ENCODE measurements at regions not wholly inside any gene's neighbourhood (a gene's known extent, or its start where the extent isn't known, plus 50 kb on each side); places are given as distances from the start of the nearest gene placed in this dataset.
"Not testable (repeated sequence)": the region's sequence is repeated elsewhere in the genome, so short reads cannot be mapped to it uniquely, and the experiment has no call there.

DNA sequence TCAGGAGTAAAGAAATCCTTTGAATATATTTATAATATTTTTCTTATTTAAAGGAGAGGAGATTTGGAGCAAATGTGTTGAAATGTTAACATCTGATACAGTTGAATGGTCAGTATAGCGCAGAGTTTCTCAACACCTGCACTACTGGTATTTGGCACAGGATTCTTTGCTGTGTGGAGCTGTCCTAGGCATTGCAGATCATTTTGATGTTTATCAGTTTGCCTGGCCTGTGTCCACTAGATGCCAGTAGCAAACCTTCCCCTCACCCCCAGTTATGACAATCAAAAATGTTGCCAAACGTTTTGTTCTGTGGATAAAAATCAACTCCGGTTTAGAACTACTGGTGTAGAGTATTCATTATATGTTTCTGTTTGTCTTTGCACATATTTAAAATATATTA lies 765.3 kb upstream of the SLIT2 start:
- DNase-seq = no peak

DNA sequence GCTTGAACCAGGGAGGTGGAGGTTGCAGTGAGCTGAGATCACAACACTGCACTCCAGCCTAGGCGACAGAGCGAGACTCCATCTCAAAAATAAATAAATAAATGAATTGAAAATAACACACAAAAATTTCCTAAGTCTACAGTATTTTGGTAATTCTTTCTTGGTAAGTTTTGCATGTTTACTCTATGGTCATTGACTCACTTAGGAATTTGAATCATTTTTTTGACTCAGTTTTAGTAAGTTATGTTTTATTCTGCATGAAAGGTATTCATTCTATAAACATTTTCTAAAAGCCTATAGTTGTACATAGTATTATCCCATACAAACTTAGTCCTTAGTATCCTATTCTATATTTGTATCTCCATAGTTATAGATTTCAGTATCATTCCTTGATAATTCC lies 772.9 kb upstream of the SLIT2 start:
- no peak for DNase-seq

DNA sequence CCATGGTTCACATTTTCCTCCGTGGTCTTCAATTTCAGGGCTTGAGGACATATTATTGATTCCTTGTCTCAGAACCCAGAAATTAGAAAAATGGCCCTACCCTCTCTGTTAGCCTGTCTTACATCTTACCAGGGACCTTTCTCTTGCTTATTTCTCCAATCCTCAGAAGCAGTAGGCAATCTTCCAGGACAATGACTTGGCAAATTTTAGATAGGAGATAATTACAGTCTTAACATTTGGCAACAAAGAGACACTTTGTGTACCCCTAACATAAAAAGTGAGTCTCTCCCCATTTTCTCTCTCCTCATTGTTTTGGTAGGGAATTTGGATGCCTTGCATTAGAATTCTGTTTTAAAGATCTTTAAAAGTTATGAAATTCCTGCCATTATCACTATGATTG lies 778.1 kb upstream of the SLIT2 start:
- no peak for DNase-seq

DNA sequence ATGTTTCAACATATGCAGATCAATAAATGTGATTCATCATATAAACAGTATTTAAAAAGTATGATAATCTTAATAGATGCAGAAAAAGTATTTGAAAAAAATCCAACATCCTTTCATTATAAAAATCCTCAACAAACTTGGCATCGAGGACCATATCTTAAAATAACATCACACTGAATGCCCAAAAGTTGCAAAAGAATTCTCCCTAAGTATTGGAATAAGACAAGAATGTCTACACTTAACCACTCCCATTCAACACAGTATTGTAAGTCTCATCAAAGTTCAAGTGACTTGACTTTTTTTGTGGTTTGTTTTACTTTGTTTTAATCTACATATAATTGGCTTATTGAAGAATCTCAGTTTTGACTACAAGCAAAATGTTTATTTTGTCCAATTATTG lies 779.0 kb upstream of the SLIT2 start:
- DNase-seq = no peak

DNA sequence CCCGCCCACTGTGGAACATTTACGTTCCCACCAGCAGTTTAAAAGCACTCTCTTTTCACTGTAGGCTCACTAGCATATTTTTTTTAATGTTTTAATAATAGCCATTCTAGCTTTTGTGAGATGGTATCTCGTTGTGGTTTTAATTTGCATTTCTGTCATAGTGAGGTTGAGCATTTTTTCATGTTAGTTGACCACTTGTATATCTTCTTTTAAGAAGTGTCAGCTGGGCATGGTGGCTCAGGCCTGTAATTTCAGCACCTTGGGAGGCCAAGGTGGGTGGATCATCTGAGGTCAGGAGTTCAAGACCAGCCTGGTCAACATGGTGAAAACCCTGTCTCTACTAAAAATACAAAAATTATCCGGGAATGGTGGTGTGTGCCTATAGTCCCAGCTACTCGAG lies 781.7 kb upstream of the SLIT2 start:
- DNase-seq = not testable (repeated sequence)

DNA sequence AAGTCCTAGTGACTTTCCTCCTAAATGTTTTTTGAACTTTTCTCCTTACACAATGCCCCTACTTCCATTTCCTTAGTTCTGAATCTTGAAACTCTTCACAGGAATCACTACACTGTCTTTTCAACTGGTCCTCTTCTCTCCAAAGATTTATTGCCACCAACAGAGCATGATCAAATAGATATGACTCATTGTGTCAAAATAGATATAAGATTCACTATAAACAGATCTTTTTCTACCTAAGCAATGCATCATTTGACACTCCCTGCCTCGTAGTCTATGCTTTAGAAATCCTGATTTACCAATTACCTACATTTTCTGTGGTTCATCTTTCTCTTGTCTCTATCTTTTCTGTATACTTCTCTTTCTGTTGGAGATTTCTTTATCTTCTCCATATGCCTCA lies 789.6 kb upstream of the SLIT2 start:
- no peak for DNase-seq

DNA sequence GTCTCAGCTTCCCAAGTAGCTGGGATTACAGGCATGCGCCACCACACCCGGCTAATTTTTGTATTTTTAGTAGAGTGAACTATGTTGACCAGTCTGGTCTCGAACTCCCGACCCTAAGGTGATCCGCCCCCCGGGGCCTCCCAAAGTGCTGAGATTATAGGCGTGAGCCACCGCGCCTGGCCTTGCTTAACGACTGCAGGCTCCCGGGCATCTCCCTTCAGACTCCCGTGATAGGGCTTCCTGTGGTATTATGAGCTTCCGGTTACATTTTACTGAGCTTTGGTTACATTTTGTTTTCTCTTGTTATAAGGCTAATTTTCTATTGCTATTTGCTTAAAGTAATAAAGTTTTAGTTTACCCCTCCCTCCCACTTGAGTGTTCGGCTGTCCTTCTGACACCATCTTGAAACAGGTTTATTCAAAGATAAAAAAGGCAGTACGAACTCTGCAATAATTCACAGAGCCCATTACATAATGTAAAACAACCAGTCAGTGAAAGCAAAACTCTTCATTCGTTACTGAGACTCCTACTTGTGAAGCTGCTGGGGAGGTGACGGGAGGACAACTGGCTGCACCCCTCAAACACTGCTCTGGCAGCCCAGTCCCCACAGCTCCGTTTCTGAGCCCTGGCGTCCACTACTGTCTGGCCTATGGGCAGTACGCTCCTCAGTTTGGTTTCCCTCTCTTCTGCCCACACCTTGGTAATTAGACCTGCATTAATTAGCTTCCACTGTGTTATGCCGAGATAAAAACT lies 795.7 kb upstream of the SLIT2 start:
- DNase-seq = no peak

DNA sequence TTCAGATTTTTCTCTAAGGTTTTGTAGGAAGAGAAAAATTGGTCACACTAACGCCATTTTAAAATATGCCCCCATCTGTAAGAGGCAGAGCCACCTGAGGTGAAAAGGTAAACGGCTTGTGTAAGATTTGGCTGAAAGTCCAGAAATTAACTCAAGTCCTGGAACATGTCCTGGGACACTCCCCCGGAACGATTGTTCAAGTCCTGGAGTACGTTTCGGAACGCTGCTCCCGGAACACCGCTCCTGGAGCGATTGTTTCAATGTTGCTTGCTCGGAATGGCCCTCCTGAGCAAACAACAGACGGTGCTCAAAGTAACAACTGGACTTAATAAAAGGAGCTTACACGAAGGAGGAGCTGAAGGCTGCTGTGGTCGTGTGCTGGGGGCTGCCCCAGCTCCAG lies 796.5 kb upstream of the SLIT2 start:
- DNase-seq = no peak

DNA sequence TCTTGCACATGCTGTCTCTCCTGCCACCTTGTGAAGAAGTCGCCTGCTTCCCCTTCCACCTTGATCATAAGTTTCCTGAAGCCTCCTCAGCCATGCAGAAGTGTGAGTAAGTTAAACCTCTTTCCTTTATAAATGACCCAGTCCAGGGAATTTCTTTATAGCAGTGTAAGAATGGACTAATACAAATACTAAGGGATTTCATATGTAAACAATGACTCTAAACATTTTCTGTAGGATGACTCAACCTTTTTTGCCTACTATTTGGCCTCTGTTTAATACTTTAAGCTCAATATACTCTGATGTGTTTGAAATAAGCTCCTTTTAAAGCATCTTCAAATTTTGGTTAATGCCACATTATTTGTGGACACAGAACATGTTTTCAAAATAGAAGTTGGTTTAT lies 813.5 kb upstream of the SLIT2 start:
- DNase-seq = no peak

DNA sequence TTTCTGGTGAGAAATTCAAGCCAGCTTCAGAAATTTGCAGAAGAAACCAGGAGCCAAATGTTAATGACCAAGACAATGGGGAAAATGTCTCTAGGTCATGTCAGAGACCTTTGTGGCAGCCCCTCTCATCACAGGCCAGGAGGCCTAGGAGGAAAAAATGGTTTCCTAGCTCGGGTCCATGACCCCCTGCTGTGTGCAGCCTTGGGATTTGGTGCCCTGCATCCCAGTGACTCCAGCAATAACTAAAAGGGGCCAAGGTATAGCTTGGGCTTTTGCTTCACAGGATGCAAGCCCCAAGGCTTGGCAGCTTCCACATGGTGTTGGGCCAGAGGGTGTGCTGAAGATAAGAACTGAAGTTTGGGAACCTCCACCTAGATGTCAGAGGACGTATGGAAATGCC lies 814.7 kb upstream of the SLIT2 start:
- DNase-seq = no peak

DNA sequence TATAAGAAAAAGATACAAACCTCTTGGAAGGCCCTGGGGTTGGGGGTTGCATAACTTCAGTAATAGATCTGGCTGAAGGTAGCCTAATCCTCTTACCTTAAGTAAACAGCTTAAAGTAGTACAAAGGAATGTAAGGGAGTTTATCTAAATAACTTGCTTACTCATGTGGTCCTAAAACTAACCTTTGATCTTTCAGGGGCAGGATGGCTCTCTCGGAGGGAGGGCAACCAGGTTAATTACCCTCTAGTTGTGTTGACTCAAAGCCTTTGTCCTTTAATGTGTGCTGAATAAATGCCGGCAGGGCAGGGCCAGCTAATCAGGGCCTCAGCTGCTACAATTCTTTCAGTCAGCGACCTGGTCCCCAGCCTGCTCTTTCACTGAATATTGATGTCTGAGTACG lies 822.0 kb upstream of the SLIT2 start:
- no peak for DNase-seq

DNA sequence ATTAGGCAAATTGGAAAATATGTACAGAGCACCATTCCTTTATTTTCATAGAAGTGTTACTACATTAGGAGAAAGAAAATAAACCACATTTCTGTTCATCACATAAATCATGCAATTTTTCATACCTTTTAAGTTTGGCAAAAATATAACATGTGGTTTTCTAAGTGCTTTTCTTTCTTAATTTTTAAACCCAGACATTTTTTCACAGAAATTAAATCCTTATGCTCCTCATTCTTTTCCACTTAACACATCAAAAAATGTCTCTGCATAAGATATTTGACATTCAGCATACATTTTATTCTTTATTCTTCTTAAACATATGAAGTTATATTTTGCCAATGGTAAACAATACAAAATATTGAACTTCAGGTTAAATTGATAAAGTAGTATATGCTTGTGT lies 826.6 kb upstream of the SLIT2 start:
- DNase-seq = no peak

DNA sequence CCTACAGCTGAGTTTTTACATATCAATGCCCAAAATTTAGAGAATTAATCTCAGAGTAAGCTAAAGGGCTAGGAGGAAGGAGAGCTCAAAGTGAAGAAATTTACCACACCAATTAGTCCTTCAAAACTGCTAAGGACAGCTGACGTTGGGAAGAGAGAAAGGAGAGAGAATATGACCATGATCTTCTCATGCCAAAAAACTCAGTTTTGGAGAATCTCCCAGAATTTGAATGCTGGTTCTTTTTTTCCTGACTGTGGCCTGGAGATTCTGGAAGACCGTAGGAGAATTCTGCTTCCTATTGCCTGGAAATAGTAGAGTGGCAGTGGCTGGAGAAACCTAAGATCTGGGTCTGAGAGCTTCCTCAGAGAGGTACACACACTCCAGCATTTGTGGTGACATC lies 834.4 kb upstream of the SLIT2 start:
- DNase-seq = no peak

DNA sequence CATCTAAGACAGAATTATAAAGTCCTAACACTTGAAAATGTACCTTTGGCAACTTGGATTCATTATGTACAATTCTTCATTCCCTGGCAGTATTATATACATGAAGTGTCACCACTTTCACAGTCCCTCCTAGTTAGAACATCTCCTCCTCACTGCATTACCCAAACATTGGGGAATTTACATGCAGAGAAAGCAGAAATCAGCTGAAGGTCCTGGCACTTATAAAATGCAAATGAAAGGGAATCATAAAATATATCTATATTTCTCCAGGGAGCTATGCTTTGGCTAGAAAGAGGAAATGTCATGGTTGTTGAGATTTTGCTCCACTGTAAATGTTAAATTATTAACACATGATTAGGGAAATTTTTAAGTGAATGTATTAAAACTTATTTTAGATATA lies 835.6 kb upstream of the SLIT2 start:
- DNase-seq = no peak

DNA sequence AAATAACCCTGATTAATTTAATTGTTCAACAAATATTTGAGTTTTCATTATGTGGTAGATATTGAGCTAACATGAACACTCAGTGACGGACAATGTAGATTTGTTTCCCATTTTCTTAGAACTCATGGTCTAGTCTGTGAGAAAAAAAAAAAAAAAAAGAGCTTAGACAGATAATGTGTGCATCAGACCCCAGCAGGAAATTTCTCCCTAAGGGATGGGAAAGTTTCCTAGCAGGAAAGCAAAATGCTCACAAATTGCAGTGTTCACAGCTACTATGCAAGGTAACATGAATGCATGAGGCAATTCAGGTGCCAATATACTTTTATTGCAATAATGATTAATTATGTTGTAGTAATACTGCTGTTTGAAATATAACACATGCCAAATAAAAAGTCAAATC lies 843.2 kb upstream of the SLIT2 start:
- DNase-seq = no peak

DNA sequence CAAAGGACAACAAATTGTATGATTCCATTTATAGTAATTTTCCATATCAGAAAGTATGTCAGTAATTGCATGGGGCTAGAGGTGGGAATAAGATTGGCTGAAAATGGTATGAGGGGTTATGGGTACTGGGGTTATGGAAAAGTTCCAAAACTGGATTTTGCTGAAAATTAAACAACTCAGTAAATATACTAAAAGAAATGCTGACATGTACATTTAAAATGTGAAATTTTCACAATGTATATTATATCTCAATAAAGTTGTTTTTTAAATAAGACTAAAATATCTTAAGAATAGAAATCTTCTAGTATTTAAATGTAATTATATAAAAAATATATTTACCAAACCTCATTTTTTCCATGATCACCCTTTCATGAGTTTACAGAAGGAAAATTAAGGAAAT lies 844.9 kb upstream of the SLIT2 start:
- DNase-seq = no peak

DNA sequence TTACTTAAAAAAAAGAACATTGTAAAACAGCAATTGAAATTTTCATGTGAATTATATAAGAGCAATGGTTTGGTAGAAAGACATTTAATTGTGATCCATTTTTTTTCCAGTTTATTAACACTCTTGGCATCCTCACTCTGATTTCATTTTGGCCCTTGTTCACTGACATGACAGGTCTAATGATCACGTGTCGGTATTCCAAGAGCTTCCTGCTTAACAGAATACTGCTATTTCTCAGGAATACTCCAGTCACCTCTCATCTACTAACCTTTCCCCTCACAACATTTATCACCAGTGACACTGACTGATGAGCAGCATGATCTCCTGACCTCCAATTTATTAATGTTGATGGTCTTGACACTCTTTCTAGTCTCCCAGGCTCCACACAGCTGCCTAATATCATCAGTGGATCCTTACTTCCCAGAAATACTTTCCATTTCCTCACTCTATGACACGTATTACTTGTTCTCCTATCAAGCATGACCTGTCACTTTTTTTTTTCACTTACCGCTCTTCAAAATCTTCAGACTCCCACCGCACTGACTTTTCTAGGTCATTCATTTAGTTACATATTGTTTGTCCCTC lies 847.8 kb upstream of the SLIT2 start:
- DNase-seq = no peak

DNA sequence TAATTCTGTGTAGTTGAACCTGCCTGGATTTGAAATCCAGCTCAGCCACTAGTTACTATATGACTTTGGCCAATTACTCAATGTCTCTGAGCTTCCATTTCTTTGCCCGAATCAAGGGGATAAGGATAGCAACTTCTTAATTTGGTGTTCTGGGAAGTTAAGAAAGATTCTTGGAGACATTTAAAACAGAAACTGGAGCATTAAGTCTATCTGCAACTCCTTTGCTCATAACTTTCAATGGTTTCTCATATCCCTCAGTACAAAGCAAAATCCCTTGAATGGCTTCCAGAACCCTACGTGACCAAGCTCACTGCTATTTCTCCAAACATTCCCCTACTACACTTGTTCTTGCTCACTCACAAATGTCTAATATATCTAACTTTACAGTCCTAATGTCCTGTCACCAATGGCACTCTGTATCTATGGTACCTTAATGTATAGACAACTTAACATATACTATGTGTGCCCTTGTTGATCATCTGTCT lies 849.1 kb upstream of the SLIT2 start:
- DNase-seq = no peak

DNA sequence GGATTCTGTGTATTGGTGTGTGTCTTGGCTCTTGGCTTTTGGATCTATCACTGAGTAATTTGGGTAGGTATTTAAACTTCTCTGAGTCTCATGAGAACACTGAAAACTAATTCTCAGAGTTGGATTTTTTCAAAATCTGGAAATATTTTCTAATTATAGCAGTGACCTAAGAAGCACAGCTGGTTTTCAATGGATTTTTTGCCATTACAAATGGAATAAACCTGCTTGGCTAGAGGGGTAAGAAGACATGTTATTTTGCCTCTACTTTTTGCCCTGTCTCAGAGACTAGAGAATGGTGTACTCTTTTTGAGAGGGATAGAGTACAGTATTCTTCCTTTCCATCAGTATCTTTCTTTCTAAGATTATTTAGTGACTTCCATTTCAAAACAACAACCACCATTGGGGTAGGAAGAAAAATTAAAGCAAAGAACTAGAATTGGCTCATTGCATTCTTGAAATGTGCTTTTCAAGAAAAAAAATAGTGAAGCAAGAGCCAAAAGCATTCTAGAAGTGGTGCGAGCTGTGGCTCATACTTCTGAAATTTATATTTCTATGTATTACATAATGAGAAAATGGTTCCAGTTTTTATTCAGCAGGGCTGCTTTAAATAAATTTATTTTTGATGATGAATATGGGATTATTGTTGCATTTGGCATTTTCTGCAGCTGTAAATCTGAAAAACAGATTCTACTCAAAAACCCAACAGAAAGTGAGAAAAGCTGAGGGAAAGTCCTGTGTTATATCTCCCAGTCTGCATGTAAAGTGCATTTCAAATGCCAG lies 850.2 kb upstream of the SLIT2 start:
- DNase-seq = no peak

DNA sequence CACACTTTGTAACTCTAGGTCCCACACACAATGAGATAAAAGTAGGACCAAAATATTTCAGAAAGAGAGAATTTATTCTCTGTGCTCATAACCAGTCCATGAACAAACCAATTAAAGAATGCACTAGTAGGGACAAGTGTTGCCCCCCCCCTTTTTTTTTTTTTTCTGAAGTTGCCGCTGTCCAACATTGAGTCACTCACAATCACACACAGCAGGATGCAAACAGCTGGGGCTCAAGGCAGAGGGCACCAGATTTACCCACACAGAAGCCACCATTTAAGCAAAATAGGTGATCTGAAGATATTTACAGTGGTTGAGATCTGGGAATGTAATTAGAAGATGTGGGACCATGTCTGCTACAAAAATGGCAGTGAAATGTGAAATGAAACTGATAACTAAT lies 850.9 kb upstream of the SLIT2 start:
- DNase-seq = no peak

DNA sequence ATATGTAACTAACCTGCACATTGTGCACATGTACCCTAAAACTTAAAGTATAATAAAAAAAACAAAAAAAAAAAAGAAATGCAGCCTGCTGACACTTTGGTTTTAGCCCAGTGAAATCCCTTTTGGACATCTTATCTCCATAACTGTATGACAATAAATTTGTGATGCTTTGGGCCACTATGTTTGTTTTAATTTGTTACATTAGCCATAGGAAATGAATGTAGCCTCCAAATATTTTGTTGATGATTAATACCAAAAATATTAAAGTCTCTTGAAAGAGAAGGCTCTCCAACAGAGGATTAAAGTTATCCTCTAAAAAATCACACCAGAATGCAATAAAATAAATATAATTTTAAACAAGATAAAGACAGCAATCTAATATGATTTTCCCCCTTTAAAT lies 852.7 kb upstream of the SLIT2 start:
- DNase-seq = no peak

DNA sequence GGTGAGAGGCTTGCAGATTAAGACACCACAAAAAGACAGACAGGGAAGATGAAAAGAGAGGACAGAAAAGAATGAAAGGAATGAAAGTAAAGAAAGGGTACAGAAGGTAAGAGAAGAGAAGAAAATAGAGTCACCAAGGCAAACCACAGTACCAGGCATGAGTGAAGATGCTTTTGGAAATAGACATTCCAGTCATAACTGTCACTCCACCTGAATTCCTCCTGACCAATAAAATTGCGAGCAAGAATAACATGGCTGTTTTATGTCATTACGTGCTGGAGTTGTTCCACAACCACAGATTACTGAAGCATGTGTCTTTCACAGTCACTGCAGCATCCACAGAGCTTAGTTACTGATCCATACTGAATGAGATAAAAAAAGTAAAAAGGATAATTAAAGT lies 864.9 kb upstream of the SLIT2 start:
- DNase-seq = no peak

DNA sequence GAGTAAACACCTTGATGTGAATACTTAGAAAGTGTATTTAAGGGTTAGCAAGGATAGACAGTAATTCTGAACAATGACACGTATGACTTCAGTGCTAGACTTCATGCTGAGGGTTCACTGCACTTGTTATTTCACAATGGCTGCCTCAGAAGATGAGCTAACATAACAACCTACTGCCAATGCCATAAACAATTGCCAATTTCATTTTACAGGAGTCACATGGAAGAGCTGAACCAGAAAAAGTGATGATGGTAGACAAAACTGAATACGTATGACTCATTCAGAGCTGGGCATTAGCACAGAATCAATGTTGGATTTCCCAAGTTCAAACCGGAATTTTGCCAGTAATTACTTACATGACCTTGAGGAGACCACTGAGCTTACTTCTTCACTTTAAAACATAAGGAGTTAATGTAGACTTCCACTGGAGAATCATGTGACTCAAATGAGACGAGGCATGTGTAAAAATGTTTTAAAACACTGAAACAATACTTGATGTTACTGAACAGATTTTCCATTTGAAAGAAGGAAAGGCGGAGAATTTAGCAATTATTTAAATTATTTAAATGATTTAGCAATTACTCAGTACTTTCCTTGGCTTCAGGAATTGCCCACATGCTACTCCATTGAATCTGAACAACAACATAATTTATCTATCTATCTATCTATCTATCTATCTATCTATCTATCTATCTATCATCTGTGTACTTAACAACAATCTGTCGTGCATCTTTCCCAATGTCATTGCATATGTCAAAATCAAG lies 868.5 kb upstream of the SLIT2 start:
- no peak for DNase-seq

DNA sequence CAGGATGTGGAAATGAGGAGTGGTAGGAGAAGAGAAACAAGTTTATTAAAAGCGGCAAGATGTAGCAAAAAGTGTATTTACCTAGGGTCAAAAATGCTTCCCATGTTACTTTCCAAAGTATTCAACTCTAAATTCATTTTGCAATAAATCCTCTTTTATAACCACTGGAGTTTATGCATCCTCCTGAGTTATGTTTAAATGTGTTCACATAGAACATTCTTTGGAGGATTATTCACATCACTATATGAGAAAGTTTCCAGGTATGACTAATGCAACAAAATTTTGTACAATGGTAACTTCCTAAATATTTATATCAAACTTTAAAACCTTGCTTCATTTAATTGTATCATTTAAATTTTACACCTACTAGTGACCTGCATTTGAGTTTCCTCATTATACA lies 870.6 kb upstream of the SLIT2 start:
- DNase-seq = no peak

Measured in activated T-cell treated with anti-CD3 and anti-CD28 coated beads, Interleukin-2, amount 50 U/mL, for 48 hours (primary cell).